ENCODE measurements at regions not wholly inside any gene's neighbourhood (a gene's known extent, or its start where the extent isn't known, plus 50 kb on each side); places are given as distances from the start of the nearest gene placed in this dataset.
A peak's percentile ranks its signal among the peaks of the same experiment; 100 is the strongest.
"Not testable (repeated sequence)": the region's sequence is repeated elsewhere in the genome, so short reads cannot be mapped to it uniquely, and the experiment has no call there.

GRCh38 chr6:6724539-6725467, 136.3 kb downstream of the LY86 start:
- DNase-seq = peak; percentile 43 to 44

- no peak for DNase-seq
These were observed 137.1 kb downstream of the LY86 start for GRCh38 chr6:6725468-6726209.

GRCh38 chr6:6728169-6728941, 139.8 kb downstream of the LY86 start:
- DNase-seq = no peak

- DNase-seq = no peak
These were observed 141.5 kb downstream of the LY86 start for GRCh38 chr6:6729971-6730370.

GRCh38 chr6:6730831-6731230, 142.3 kb downstream of the LY86 start:
- no peak for DNase-seq

- DNase-seq = no peak
These were observed 146.3 kb downstream of the LY86 start for GRCh38 chr6:6734479-6735465.

- no peak for DNase-seq
These were observed 148.5 kb downstream of the LY86 start for GRCh38 chr6:6736791-6737654.

GRCh38 chr6:6737671-6738070, 149.2 kb downstream of the LY86 start:
- DNase-seq = no peak

GRCh38 chr6:6738108-6738507, 149.6 kb downstream of the LY86 start:
- no peak for DNase-seq

- DNase-seq = no peak
These were observed 150.6 kb downstream of the LY86 start for GRCh38 chr6:6738922-6739716.

- no peak for DNase-seq
These were observed 152.1 kb downstream of the LY86 start for GRCh38 chr6:6740595-6740994.

- DNase-seq = no peak
These were observed 152.7 kb downstream of the LY86 start for GRCh38 chr6:6741264-6741663.

GRCh38 chr6:6742535-6742934, 154.0 kb downstream of the LY86 start:
- DNase-seq = no peak

- no peak for DNase-seq
These were observed 156.0 kb downstream of the LY86 start for GRCh38 chr6:6744551-6744950.

- DNase-seq = not testable (repeated sequence)
These were observed 157.3 kb downstream of the LY86 start for GRCh38 chr6:6745637-6746332.

GRCh38 chr6:6746333-6746969, 157.9 kb downstream of the LY86 start:
- no peak for DNase-seq

GRCh38 chr6:6746970-6747338, 158.4 kb downstream of the LY86 start:
- DNase-seq = no peak

GRCh38 chr6:6747371-6747770, 158.9 kb downstream of the LY86 start:
- no peak for DNase-seq

GRCh38 chr6:6748001-6748400, 159.5 kb downstream of the LY86 start:
- no peak for DNase-seq

All from CD4-positive, alpha-beta T cell treated with Interferon alpha-2 for 1 hour (primary cell).